Spleen (tissue), 11 donors: ENCODE measurements at regions not wholly inside any gene's neighbourhood (a gene's known extent, or its start where the extent isn't known, plus 50 kb on each side); places are given as distances from the start of the nearest gene placed in this dataset.

Source experiments
- DNase-seq: peaks from one replicate; pipeline ENCODE4 v3.0.0-alpha.2; 2020
- H3K27ac ChIP-seq, 8 donors: fragments of 200-600 bp; sonication (generic) in 7 of 8; 1 replicate in 4 of 8; 2 replicates in 4 of 8; pipeline versions ENCODE4 v1.5.0 to v1.8.0; 2016 to 2021; ENCODE audit warnings: inconsistent platforms in 4 of 8, mild to moderate bottlenecking in 4 of 8, moderate library complexity in 1 of 8
- H3K27me3 ChIP-seq, 7 donors: fragments of 200-600 bp; sonication (generic) in 6 of 7; replicated peaks in 1 of 7; 1 replicate in 4 of 7; 2 replicates in 3 of 7; pipeline versions ENCODE4 v1.5.0 to v1.8.0; 2016 to 2021; ENCODE audit warnings: inconsistent platforms in 3 of 7, mild to moderate bottlenecking in 1 of 7
- H3K36me3 ChIP-seq, 6 donors: fragments of 200-600 bp; sonication (generic) in 5 of 6; 1 replicate in 4 of 6; 2 replicates in 2 of 6; pipeline versions ENCODE4 v1.5.0 to v1.8.0; 2016 to 2021; ENCODE audit warnings: inconsistent platforms in 2 of 6
- H3K4me1 ChIP-seq, 6 donors: fragments of 200-600 bp; sonication (generic) in 5 of 6; 1 replicate in 3 of 6; 2 replicates in 3 of 6; pipeline versions ENCODE4 v1.5.0 to v1.8.0; 2016 to 2021; ENCODE audit warnings: inconsistent platforms in 3 of 6
- H3K4me3 ChIP-seq, 8 donors: fragments of 200-600 bp; sonication (generic) in 7 of 8; 1 replicate in 4 of 8; 2 replicates in 4 of 8; pipeline versions ENCODE4 v1.5.0 to v1.8.0; 2016 to 2021; ENCODE audit warnings: inconsistent platforms in 4 of 8, mild to moderate bottlenecking in 4 of 8, moderate library complexity in 2 of 8
- H3K9me3 ChIP-seq, 8 donors: fragments of 200-600 bp; sonication (generic) in 7 of 8; 1 replicate in 4 of 8; 2 replicates in 4 of 8; pipeline versions ENCODE4 v1.5.0 to v1.8.0; 2016 to 2021; ENCODE audit warnings: inconsistent platforms in 4 of 8
- CTCF ChIP-seq, 11 experiments: fragments of 200-600 bp in 7 of 11; fragments of 450-650 bp in 4 of 11; sonication (generic) in 4 of 11; IDR thresholded peaks in 8 of 11; conservative IDR thresholded peaks in 3 of 11; 1 replicate in 7 of 11; 2 replicates in 4 of 11; pipeline versions ENCODE4 v1.4.0 to v1.8.0; 2016 to 2021; ENCODE audit warnings: antibody characterized with exemption in 11 of 11, inconsistent platforms in 4 of 11, mild to moderate bottlenecking in 1 of 11
- POLR2A ChIP-seq, 3 donors: fragments of 450-650 bp; IDR thresholded peaks; one replicate each; pipeline ENCODE4 v1.5.1; 2017; ENCODE audit warnings: antibody characterized with exemption in 3 of 3, mild to moderate bottlenecking in 1 of 3
- POLR2AphosphoS5 ChIP-seq, 3 donors: sonication (generic); formaldehyde crosslinking; IDR thresholded peaks; one replicate each; pipeline ENCODE4 v1.5.1; 2017; ENCODE audit warnings: antibody characterized with exemption in 3 of 3
- WGBS, 5 donors: extraction: QIAGEN DNeasy Blood & Tissue Kit in 3 of 5; methylation state at CpG; one replicate each; pipeline versions ENCODE4 v1.1.5 to v1.1.7; 2013 to 2018; 5-methylcytosine and 5-hydroxymethylcytosine counted together
- intact Hi-C: fragments of 100-400 bp; cut with DNase I; formaldehyde crosslinking; loops from one replicate; pipeline ENCODE4 v1.15.0; 2023; ENCODE audit warnings: low total_unique reads
- donor health status: healthy with polysubstance abuse.
- donor health status: DM: no; HTN: no; CAD: no; lungs with moderate emphysema.
- donor health status: DM: no; HTN: no; CAD: no.
- donor health status: Bipolar disorder and iron deficiency.
- donor health status: healthy.
- donor health status: DM: no; HTN: no; CAD: no.
- donor health status: DM: yes; HTN: yes; CAD: no.

- TF ChIP-seq CTCF (IDR thresholded peaks at IDR 0.05 in 8 of 11, conservative IDR thresholded peaks at IDR 0.05 in 3 of 11) (no peak), POLR2A (IDR thresholded peaks at IDR 0.05) (no peak), POLR2AphosphoS5 (IDR thresholded peaks at IDR 0.05) (no peak)
- 79 to 97% (median 93%) methylated on average over 5 of the region's 5 CpGs for WGBS, 5 donors
- H3K9me3 ChIP-seq, result no peaks in the 10 kb centered on the region
- H3K27me3 ChIP-seq, result peaks cover 0 to 18% (median 0%) of the 10 kb centered on the region in 7 donors
- H3K4me1 ChIP-seq, result no peaks in the 10 kb centered on the region
- intact Hi-C loops, result no loop called here
- H3K27ac ChIP-seq, result no peak overlapping the region
- DNase-seq, result no peak
- H3K4me3 ChIP-seq, result no peak overlapping the region
- no peaks in the 10 kb centered on the region for H3K36me3 ChIP-seq
These were observed 52.6 kb upstream of the OLFM4 start for GRCh38 chr13:52975969-52976368.

DNA sequence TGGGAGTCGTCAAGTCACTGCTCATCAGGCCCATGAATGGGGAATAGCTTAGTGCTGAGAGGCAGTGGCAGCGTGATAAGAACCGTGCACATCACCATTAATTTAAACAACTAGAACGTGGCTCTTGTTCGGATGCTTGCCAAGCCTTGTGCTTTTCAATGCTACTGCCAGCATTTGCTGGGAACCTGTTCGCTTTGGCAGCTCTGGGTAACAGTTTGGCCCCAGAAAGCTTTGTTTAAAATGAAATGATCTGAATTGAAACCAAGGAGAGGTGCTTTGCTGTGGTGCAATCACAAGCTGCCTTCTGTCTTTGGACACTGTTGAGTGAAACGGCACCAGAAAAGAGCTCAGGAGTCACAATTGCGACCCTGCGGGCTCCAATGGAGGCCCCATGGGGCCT, 53.5 kb upstream of the OLFM4 start:
- H3K4me3 ChIP-seq, result no peak overlapping the region
- intact Hi-C loops, result no loop called here
- no peaks in the 10 kb centered on the region for H3K36me3 ChIP-seq
- H3K4me1 ChIP-seq, result no peaks in the 10 kb centered on the region
- H3K27ac ChIP-seq, result no peak overlapping the region
- peaks cover 0 to 18% (median 0%) of the 10 kb centered on the region in 7 donors for H3K27me3 ChIP-seq
- DNase-seq, result no peak
- no peaks in the 10 kb centered on the region for H3K9me3 ChIP-seq
- WGBS, 5 donors, result 77 to 89% (median 86%) methylated on average over 9 of the region's 9 CpGs
- no peak for TF ChIP-seq CTCF (IDR thresholded peaks at IDR 0.05 in 8 of 11, conservative IDR thresholded peaks at IDR 0.05 in 3 of 11)
- TF ChIP-seq POLR2AphosphoS5 (IDR thresholded peaks at IDR 0.05), result no peak
- no peak for TF ChIP-seq POLR2A (IDR thresholded peaks at IDR 0.05)

DNA sequence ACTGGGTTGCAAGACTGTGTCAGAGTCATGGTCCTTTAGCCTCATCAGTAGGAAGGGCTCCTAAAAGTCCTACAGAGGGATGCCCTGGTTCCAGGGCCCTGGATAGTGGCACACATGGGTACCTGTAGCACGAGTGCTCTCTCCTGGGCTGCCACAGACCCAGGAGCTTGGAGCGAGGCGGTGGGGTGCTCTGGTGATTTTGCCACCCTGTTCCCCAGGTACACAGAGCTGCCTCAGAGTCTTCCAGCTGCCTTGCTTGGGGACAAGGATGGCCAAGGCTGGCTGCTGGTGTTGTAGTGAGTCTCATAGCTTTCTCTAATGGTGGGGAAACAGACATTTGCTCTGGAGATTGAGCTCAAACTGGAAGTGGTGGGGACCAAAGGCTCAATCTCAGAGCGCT, 53.9 kb upstream of the OLFM4 start:
- Histone ChIP-seq H3K9me3 (no peaks in the 10 kb centered on the region), H3K36me3 (no peaks in the 10 kb centered on the region), H3K4me1 (no peaks in the 10 kb centered on the region), H3K27me3 (peaks cover 0 to 18% (median 0%) of the 10 kb centered on the region in 7 donors), H3K27ac (no peak overlapping the region), H3K4me3 (no peak overlapping the region)
- WGBS, 5 donors, result 83 to 96% (median 90%) methylated on average over 2 to 4 of the region's 4 CpGs
- intact Hi-C loops, result no loop called here
- TF ChIP-seq POLR2AphosphoS5 (IDR thresholded peaks at IDR 0.05) (no peak), POLR2A (IDR thresholded peaks at IDR 0.05) (no peak), CTCF (IDR thresholded peaks at IDR 0.05 in 8 of 11, conservative IDR thresholded peaks at IDR 0.05 in 3 of 11) (no peak)
- DNase-seq, result no peak

DNA sequence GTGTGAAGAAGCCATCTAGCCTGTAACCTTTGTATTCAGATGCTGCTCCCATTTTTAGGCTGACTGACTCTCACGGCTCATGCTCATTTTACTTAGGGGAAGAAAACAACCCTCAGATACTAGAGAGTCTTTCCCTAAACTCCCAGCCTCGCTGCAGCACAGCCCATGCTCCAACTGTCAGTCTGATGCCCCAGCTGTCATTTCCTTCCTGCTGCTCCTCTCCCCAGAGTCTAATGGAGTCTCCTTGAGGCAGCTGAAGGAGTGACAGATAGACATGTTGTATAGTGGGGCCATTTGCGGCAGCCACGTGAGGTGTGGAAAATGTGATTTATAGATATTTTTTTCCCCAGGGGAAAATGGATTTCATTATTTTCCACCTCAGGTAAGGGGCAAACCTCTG, 59.2 kb upstream of the OLFM4 start:
- Histone ChIP-seq H3K27ac (no peak overlapping the region), H3K4me3 (no peak overlapping the region), H3K36me3 (no peaks in the 10 kb centered on the region), H3K4me1 (no peaks in the 10 kb centered on the region), H3K27me3 (peaks cover 0 to 36% (median 0%) of the 10 kb centered on the region in 7 donors), H3K9me3 (no peaks in the 10 kb centered on the region)
- DNase-seq, result no peak
- 29 to 38% (median 34%) methylated on average over 4 of the region's 4 CpGs for WGBS, 5 donors
- intact Hi-C loops, result no loop called here
- TF ChIP-seq POLR2A (IDR thresholded peaks at IDR 0.05), result no peak
- TF ChIP-seq CTCF (IDR thresholded peaks at IDR 0.05 in 8 of 11, conservative IDR thresholded peaks at IDR 0.05 in 3 of 11), result no peak
- no peak for TF ChIP-seq POLR2AphosphoS5 (IDR thresholded peaks at IDR 0.05)
